ENCODE measurements at regions not wholly inside any gene's neighbourhood (a gene's known extent, or its start where the extent isn't known, plus 50 kb on each side); places are given as distances from the start of the nearest gene placed in this dataset.

GRCh38 chr12:69120354-69120753 lies 119.0 kb upstream of the CPSF6 start:
- no peak for TF ChIP-seq CTCF (IDR thresholded peaks at IDR 0.05; ENCODE audit: low read depth, low read length)
- no peak for TF ChIP-seq EZH2phosphoT487 (IDR thresholded peaks at IDR 0.05; ENCODE audit: low read depth)

Data from OCI-LY3 (cell line).